ENCODE measurements at regions not wholly inside any gene's neighbourhood (a gene's known extent, or its start where the extent isn't known, plus 50 kb on each side); places are given as distances from the start of the nearest gene placed in this dataset.
"Not testable (repeated sequence)": the region's sequence is repeated elsewhere in the genome, so short reads cannot be mapped to it uniquely, and the experiment has no call there.

GRCh38 chr15:99492275-99492674 is 73.5 kb upstream of the MEF2A start:
- H3K9me3 ChIP-seq: no peaks in the 10 kb centered on the region
- WGBS, 2 donors (ENCODE audit: low coverage in 1 of 2): 97% methylated on average over 5 of the region's 6 CpGs; no CpG with 5 or more reads in 1 of the 2 donors

GRCh38 chr15:99492716-99493115 is 73.1 kb upstream of the MEF2A start:
- Histone ChIP-seq H3K27ac (no peak overlapping the region), H3K9me3 (no peaks in the 10 kb centered on the region), H3K36me3 (no peaks in the 10 kb centered on the region), H3K4me3 (no peak overlapping the region), H3K27me3 (no peaks in the 10 kb centered on the region), H3K4me1 (no peaks in the 10 kb centered on the region)
- WGBS, 2 donors (ENCODE audit: low coverage in 1 of 2): 83% methylated on average over 1 of the region's 10 CpGs; no CpG with 5 or more reads in 1 of the 2 donors
- TF ChIP-seq CTCF (IDR thresholded peaks at IDR 0.05) (no peak), POLR2AphosphoS5 (IDR thresholded peaks at IDR 0.05) (no peak), EP300 (IDR thresholded peaks at IDR 0.05) (no peak), POLR2A (IDR thresholded peaks at IDR 0.05) (no peak)
- no peak for ATAC-seq

More at GRCh38 chr15:99492275-99492674, 73.5 kb upstream of the MEF2A start:
- no peaks in the 10 kb centered on the region for H3K27me3 ChIP-seq
- ATAC-seq: no peak
- H3K27ac ChIP-seq: no peak overlapping the region
- H3K4me1 ChIP-seq: peaks cover 0 to 2% (median 0%) of the 10 kb centered on the region in 3 donors
- H3K4me3 ChIP-seq: no peak overlapping the region
- TF ChIP-seq EP300 (IDR thresholded peaks at IDR 0.05): no peak
- no peak for TF ChIP-seq CTCF (IDR thresholded peaks at IDR 0.05)
- no peak for TF ChIP-seq POLR2AphosphoS5 (IDR thresholded peaks at IDR 0.05)
- no peak for TF ChIP-seq POLR2A (IDR thresholded peaks at IDR 0.05)
- no peaks in the 10 kb centered on the region for H3K36me3 ChIP-seq

GRCh38 chr15:99493461-99493860 is 72.3 kb upstream of the MEF2A start:
- TF ChIP-seq POLR2A (IDR thresholded peaks at IDR 0.05) (no peak), EP300 (IDR thresholded peaks at IDR 0.05) (no peak), POLR2AphosphoS5 (IDR thresholded peaks at IDR 0.05) (no peak), CTCF (IDR thresholded peaks at IDR 0.05) (no peak)
- Histone ChIP-seq H3K9me3 (no peaks in the 10 kb centered on the region), H3K27me3 (no peaks in the 10 kb centered on the region), H3K36me3 (no peaks in the 10 kb centered on the region), H3K4me3 (no peak overlapping the region), H3K4me1 (no peaks in the 10 kb centered on the region), H3K27ac (no peak overlapping the region)
- WGBS, 2 donors (ENCODE audit: low coverage in 1 of 2): 83 to 92% methylated on average over 1 to 7 of the region's 11 CpGs
- ATAC-seq: no peak

- ATAC-seq, H3K9me3 ChIP-seq, H3K4me3 ChIP-seq, H3K27ac ChIP-seq, H3K27me3 ChIP-seq, H3K4me1 ChIP-seq, H3K36me3 ChIP-seq: not testable (repeated sequence)
- 100% methylated on average over 1 of the region's 40 CpGs; no CpG with 5 or more reads in 1 of the 2 donors for WGBS, 2 donors (ENCODE audit: low coverage in 1 of 2)
Observed at GRCh38 chr15:99494536-99495233, 71.1 kb upstream of the MEF2A start.

- Histone ChIP-seq H3K27ac (no peak overlapping the region), H3K4me1 (no peaks in the 10 kb centered on the region), H3K4me3 (no peak overlapping the region), H3K9me3 (no peaks in the 10 kb centered on the region), H3K27me3 (no peaks in the 10 kb centered on the region), H3K36me3 (no peaks in the 10 kb centered on the region)
- no peak for ATAC-seq
- TF ChIP-seq CTCF (IDR thresholded peaks at IDR 0.05) (no peak), EP300 (IDR thresholded peaks at IDR 0.05) (no peak), POLR2AphosphoS5 (IDR thresholded peaks at IDR 0.05) (no peak), POLR2A (IDR thresholded peaks at IDR 0.05) (no peak)
- 29 to 40% methylated on average over 6 to 9 of the region's 13 CpGs for WGBS, 2 donors (ENCODE audit: low coverage in 1 of 2)
Observed at GRCh38 chr15:99495430-99496301, 70.1 kb upstream of the MEF2A start.

Measured in gastroesophageal sphincter (tissue), 4 donors.